IMR-90 (cell line): ENCODE measurements at regions not wholly inside any gene's neighbourhood (a gene's known extent, or its start where the extent isn't known, plus 50 kb on each side); places are given as distances from the start of the nearest gene placed in this dataset.

Experiments used
- ATAC-seq: fragments of 200-7000 bp; cut with Tn5 transposase; 2 replicates; pipeline ENCODE4 v1.9.1; 2020; ENCODE audit warnings: low read depth, mild to moderate bottlenecking, moderate library complexity
- BruUV-seq: library from RNA; stranded (reverse); fragments of 400-500 nt; replicated peaks from 2 replicates; lab custom pipeline; 2021; lab: Mats Ljungman, UMichigan
- CTCF ChIA-PET: fragments of 300-600 bp; formaldehyde crosslinking; extraction: SDS; loops from one replicate; lab custom pipeline; 2021; ENCODE audit warnings: antibody characterized with exemption; lab: Yijun Ruan, JAX
- POLR2A ChIA-PET: fragments of 300-600 bp; sonication (Branson Sonifier 250); formaldehyde crosslinking; loops from one replicate; lab custom pipeline; 2022; ENCODE audit warnings: antibody characterized with exemption; ENCODE audit not compliant: unreplicated experiment; lab: Charles Lee
- DNase-seq: peaks from one replicate; pipeline ENCODE4 v3.0.0; 2013
- H2AFZ ChIP-seq: replicated peaks from 2 replicates; pipeline ENCODE3; 2013; ENCODE audit warnings: low read length, mild to moderate bottlenecking; ENCODE audit not compliant: poor library complexity
- H2AK5ac ChIP-seq: 2 replicates; pipeline ENCODE4 v1.6.1; 2013; ENCODE audit warnings: low read depth, low read length, inconsistent platforms
- H2AK9ac ChIP-seq: replicated peaks from 2 replicates; pipeline ENCODE3; 2013; ENCODE audit warnings: mild to moderate bottlenecking, low read depth, low read length, moderate library complexity; ENCODE audit not compliant: poor library complexity
- H2BK120ac ChIP-seq: 2 replicates; pipeline ENCODE4 v1.6.1; 2013; ENCODE audit warnings: low read depth, low read length, inconsistent platforms
- H2BK15ac ChIP-seq: 3 replicates; pipeline ENCODE4 v1.6.1; 2013; ENCODE audit warnings: low read depth, low read length, inconsistent platforms
- H2BK20ac ChIP-seq: 2 replicates; pipeline ENCODE4 v1.6.1; 2013; ENCODE audit warnings: low read depth, mild to moderate bottlenecking, inconsistent platforms, low read length, moderate library complexity
- H2BK5ac ChIP-seq: 2 replicates; pipeline ENCODE4 v1.6.1; 2013; ENCODE audit warnings: mild to moderate bottlenecking, low read depth, low read length, inconsistent platforms; ENCODE audit not compliant: poor library complexity, severe bottlenecking
- H3K14ac ChIP-seq: replicated peaks from 2 replicates; pipeline ENCODE4 v1.6.1; 2013; ENCODE audit warnings: low read depth, low read length, inconsistent platforms
- H3K18ac ChIP-seq: 2 replicates; pipeline ENCODE4 v1.6.1; 2013; ENCODE audit warnings: low read depth, low read length, control low read depth
- H3K23ac ChIP-seq: 2 replicates; pipeline ENCODE4 v1.6.1; 2013; ENCODE audit warnings: low read depth, low read length, inconsistent platforms
- H3K27ac ChIP-seq: 2 replicates; pipeline ENCODE4 v1.5.1; 2013; ENCODE audit warnings: mild to moderate bottlenecking, control low read depth, low read length; ENCODE audit not compliant: insufficient read depth
- H3K27me3 ChIP-seq: 2 replicates; pipeline ENCODE4 v1.6.1; 2013; ENCODE audit warnings: low read length; ENCODE audit not compliant: control insufficient read depth, insufficient read depth
- H3K36me3 ChIP-seq: 2 replicates; pipeline ENCODE4 v1.6.1; 2013; ENCODE audit warnings: low read length, mixed read lengths; ENCODE audit not compliant: control insufficient read depth, insufficient read depth
- H3K4ac ChIP-seq: 2 replicates; pipeline ENCODE4 v1.6.1; 2013; ENCODE audit warnings: low read depth, low read length, inconsistent platforms
- H3K4me1 ChIP-seq: 2 replicates; pipeline ENCODE4 v1.6.1; 2013; ENCODE audit warnings: low read length, mixed read lengths; ENCODE audit not compliant: control insufficient read depth, insufficient read depth
- H3K4me2 ChIP-seq: 2 replicates; pipeline ENCODE4 v1.6.1; 2013; ENCODE audit warnings: low read depth, mild to moderate bottlenecking, control low read depth, low read length, moderate library complexity
- H3K4me3 ChIP-seq: 2 replicates; pipeline ENCODE4 v1.5.1; 2013; ENCODE audit warnings: low read depth, mild to moderate bottlenecking, control low read depth, low read length, moderate library complexity; ENCODE audit not compliant: insufficient read depth
- H3K56ac ChIP-seq: 2 replicates; pipeline ENCODE4 v1.6.1; 2013; ENCODE audit warnings: low read length, inconsistent platforms; ENCODE audit not compliant: insufficient read depth; ENCODE audit errors: extremely low read depth
- H3K79me1 ChIP-seq, 2 experiments: 2 replicates each; pipeline ENCODE4 v1.6.1; 2013; ENCODE audit warnings: low read length in 2 of 2, inconsistent platforms in 1 of 2, low read depth in 1 of 2
- H3K9ac ChIP-seq: 2 replicates; pipeline ENCODE4 v1.6.1; 2013; ENCODE audit warnings: low read depth, low read length, control low read depth
- H3K9me1 ChIP-seq: 2 replicates; pipeline ENCODE4 v1.6.1; 2013; ENCODE audit warnings: low read length, inconsistent platforms; ENCODE audit not compliant: insufficient read depth
- H3K9me3 ChIP-seq: 2 replicates; pipeline ENCODE4 v1.6.1; 2013; ENCODE audit warnings: low read length; ENCODE audit not compliant: control insufficient read depth, insufficient read depth
- H4K20me1 ChIP-seq: 2 replicates; pipeline ENCODE4 v1.6.1; 2013; ENCODE audit warnings: low read length, inconsistent platforms; ENCODE audit not compliant: insufficient read depth
- H4K5ac ChIP-seq: 2 replicates; pipeline ENCODE4 v1.6.1; 2013; ENCODE audit warnings: mild to moderate bottlenecking, low read depth, low read length, control low read depth
- H4K8ac ChIP-seq, 2 experiments: 2 replicates each; pipeline ENCODE4 v1.6.1; 2013; ENCODE audit warnings: low read depth in 2 of 2, low read length in 2 of 2, control low read depth in 1 of 2, inconsistent platforms in 1 of 2
- H4K91ac ChIP-seq: 2 replicates; pipeline ENCODE4 v1.6.1; 2013; ENCODE audit warnings: low read depth, low read length, inconsistent platforms; ENCODE audit not compliant: insufficient read depth
- BHLHE40 ChIP-seq: fragments of 150-350 bp; IDR thresholded peaks from 2 replicates; pipeline ENCODE4 v1.6.1; 2016; ENCODE audit warnings: mild to moderate bottlenecking, low read depth, low read length
- CEBPB ChIP-seq: IDR thresholded peaks from 2 replicates; pipeline ENCODE4 v1.6.1; 2012; ENCODE audit warnings: low read depth, low read length, improper control_type of control experiment
- CHD1 ChIP-seq: IDR thresholded peaks from 2 replicates; pipeline ENCODE4 v1.6.1; 2012; ENCODE audit warnings: low read depth, low read length, improper control_type of control experiment
- CTCF ChIP-seq: conservative IDR thresholded peaks from 2 replicates; pipeline ENCODE4 v1.5.1; 2012; ENCODE audit warnings: mild to moderate bottlenecking, low read depth, low read length, improper control_type of control experiment
- ELK1 ChIP-seq: fragments of 150-350 bp; IDR thresholded peaks from 2 replicates; pipeline ENCODE4 v1.6.1; 2016; ENCODE audit warnings: low read depth, mild to moderate bottlenecking, low read length, moderate library complexity, borderline replicate concordance
- FOS ChIP-seq: fragments of 150-350 bp; IDR thresholded peaks from 2 replicates; pipeline ENCODE4 v1.6.1; 2016; ENCODE audit warnings: low read depth, low read length
- MAFK ChIP-seq: IDR thresholded peaks from 2 replicates; pipeline ENCODE4 v1.6.1; 2012; ENCODE audit warnings: low read depth, low read length, improper control_type of control experiment
- MAZ ChIP-seq: IDR thresholded peaks from 2 replicates; pipeline ENCODE4 v1.6.1; 2012; ENCODE audit warnings: low read depth, mild to moderate bottlenecking, low read length, improper control_type of control experiment, moderate library complexity, borderline replicate concordance
- MXI1 ChIP-seq: IDR thresholded peaks from 2 replicates; pipeline ENCODE4 v1.6.1; 2012; ENCODE audit warnings: low read depth, mild to moderate bottlenecking, low read length, moderate library complexity, borderline replicate concordance
- NFE2L2 ChIP-seq: fragments of 150-350 bp; IDR thresholded peaks from 2 replicates; pipeline ENCODE4 v1.6.1; 2016; ENCODE audit warnings: low read depth, mild to moderate bottlenecking, low read length
- POLR2A ChIP-seq: IDR thresholded peaks from 2 replicates; pipeline ENCODE4 v1.6.1; 2012; ENCODE audit warnings: mild to moderate bottlenecking, low read depth, low read length
- RAD21 ChIP-seq: IDR thresholded peaks from 2 replicates; pipeline ENCODE4 v1.6.1; 2012; ENCODE audit warnings: low read length, improper control_type of control experiment
- RCOR1 ChIP-seq: IDR thresholded peaks from 2 replicates; pipeline ENCODE4 v1.6.1; 2012; ENCODE audit warnings: mild to moderate bottlenecking, low read length, improper control_type of control experiment; ENCODE audit not compliant: insufficient replicate concordance
- RFX5 ChIP-seq: IDR thresholded peaks from 2 replicates; pipeline ENCODE4 v1.8.0; 2012; ENCODE audit warnings: low read depth, mild to moderate bottlenecking, low read length, moderate library complexity
- SMC3 ChIP-seq: fragments of 150-350 bp; IDR thresholded peaks from 2 replicates; pipeline ENCODE4 v1.6.1; 2016; ENCODE audit warnings: low read depth, mild to moderate bottlenecking, antibody characterized with exemption, low read length, moderate library complexity
- USF2 ChIP-seq: fragments of 150-350 bp; IDR thresholded peaks from 2 replicates; pipeline ENCODE4 v1.6.1; 2017; ENCODE audit warnings: mild to moderate bottlenecking, antibody characterized with exemption, low read length, low read depth
- WGBS, 2 experiments: methylation state at CpG; one replicate each; pipeline versions ENCODE4 v1.1.5 to v1.1.7; 2013; ENCODE audit warnings: missing lambda C conversion rate in 2 of 2; ENCODE audit not compliant: insufficient read length in 1 of 2; ENCODE audit errors: extremely low coverage in 2 of 2; 5-methylcytosine and 5-hydroxymethylcytosine counted together
- dilution Hi-C: fragments of 300-500 bp; cut with HindIII; formaldehyde crosslinking; loops from one replicate; pipeline ENCODE4 v1.14.3; 2018; ENCODE audit warnings: low sequenced_read_pairs; ENCODE audit not compliant: unreplicated experiment
- in situ Hi-C: fragments of 300-500 bp; cut with MboI; formaldehyde crosslinking; loops from 3 replicates; pipeline ENCODE4 v1.14.3; 2019; ENCODE audit warnings: low sequenced_read_pairs, inconsistent platforms, mixed read lengths
- intact Hi-C: fragments of 100-400 bp; cut with micrococcal nuclease; formaldehyde crosslinking; loops from 2 replicates; pipeline ENCODE4 v1.10.0; 2022

GRCh38 chr5:29214839-29215238 is 1978.6 kb upstream of the CDH6 start:
- no peak overlapping the region for H3K4me2 ChIP-seq
- TF ChIP-seq CHD1 = no peak
- TF ChIP-seq RCOR1 = no peak
- no peak for TF ChIP-seq CEBPB
- no peak for TF ChIP-seq BHLHE40
- no peak for TF ChIP-seq RFX5
- no peak for TF ChIP-seq SMC3
- TF ChIP-seq RAD21 = no peak
- no peak for TF ChIP-seq MXI1
- no peak for TF ChIP-seq NFE2L2
- TF ChIP-seq FOS = no peak
- TF ChIP-seq POLR2A = no peak
- no peak for TF ChIP-seq USF2
- no peak for TF ChIP-seq CTCF
- no peak for TF ChIP-seq MAFK
- no peak for TF ChIP-seq MAZ
- no peak for TF ChIP-seq ELK1
- H3K27ac ChIP-seq = no peak overlapping the region
- H4K5ac ChIP-seq = no peak overlapping the region
- in situ Hi-C loops = no loop called here
- H3K27me3 ChIP-seq = no peaks in the 10 kb centered on the region
- H3K4ac ChIP-seq = no peak overlapping the region
- H3K4me3 ChIP-seq = no peak overlapping the region
- H2BK120ac ChIP-seq = no peak overlapping the region
- intact Hi-C loops = no loop called here
- H3K79me1 ChIP-seq = no peaks in the 10 kb centered on the region
- no TSS peak for BruUV-seq
- ChIA-PET POLR2A (no interaction called here), CTCF (no interaction called here)
- H2BK15ac ChIP-seq = no peak overlapping the region
- H3K9me3 ChIP-seq = peaks cover 2% of the 10 kb centered on the region; the same call in 1 of the 2 replicates
- ATAC-seq (no peak), DNase-seq (no peak)
- H4K91ac ChIP-seq = no peak overlapping the region
- H3K14ac ChIP-seq = no peak overlapping the region
- no peak overlapping the region for H2AFZ ChIP-seq
- H3K23ac ChIP-seq = no peak overlapping the region
- H2BK20ac ChIP-seq = no peak overlapping the region
- H3K9me1 ChIP-seq = no peaks in the 10 kb centered on the region
- H4K20me1 ChIP-seq = no peaks in the 10 kb centered on the region
- H3K9ac ChIP-seq = no peak overlapping the region
- no peak overlapping the region for H3K56ac ChIP-seq
- H3K18ac ChIP-seq = no peak overlapping the region
- H2AK5ac ChIP-seq = no peak overlapping the region
- no peak overlapping the region for H2BK5ac ChIP-seq
- H2AK9ac ChIP-seq = no peak overlapping the region
- WGBS, 2 experiments = no CpG with 5 or more reads among the region's 1 CpG
- dilution Hi-C loops = no loop called here
- no peak overlapping the region for H4K8ac ChIP-seq
- H3K36me3 ChIP-seq = no peaks in the 10 kb centered on the region
- H3K4me1 ChIP-seq = no peaks in the 10 kb centered on the region
